Karpas-422 (cell line): ENCODE measurements at regions not wholly inside any gene's neighbourhood (a gene's known extent, or its start where the extent isn't known, plus 50 kb on each side); places are given as distances from the start of the nearest gene placed in this dataset.

Experiments used
- DNase-seq: peaks from one replicate; pipeline ENCODE4 v3.0.0-alpha.2; 2015
- H2AFZ ChIP-seq: fragments of 200-600 bp; sonication (generic); 2 replicates; pipeline ENCODE4 v1.6.1; 2014; ENCODE audit warnings: antibody characterized with exemption, low read length, mixed read lengths
- H3K27ac ChIP-seq: fragments of 200-600 bp; sonication (generic); 2 replicates; pipeline ENCODE4 v1.5.1; 2014; ENCODE audit warnings: mild to moderate bottlenecking, low read length, moderate library complexity
- H3K27me3 ChIP-seq: fragments of 200-600 bp; sonication (generic); 2 replicates; pipeline ENCODE4 v1.6.1; 2014; ENCODE audit warnings: low read length, mixed read lengths
- H3K36me3 ChIP-seq: fragments of 200-600 bp; sonication (generic); 2 replicates; pipeline ENCODE4 v1.6.1; 2014; ENCODE audit warnings: low read length, mixed read lengths; ENCODE audit not compliant: insufficient read depth
- H3K4me1 ChIP-seq: fragments of 200-600 bp; sonication (generic); 2 replicates; pipeline ENCODE4 v1.6.1; 2014; ENCODE audit warnings: mild to moderate bottlenecking, low read length, mixed read lengths
- H3K4me2 ChIP-seq: fragments of 200-600 bp; sonication (generic); 2 replicates; pipeline ENCODE4 v1.6.1; 2014; ENCODE audit warnings: low read length, low read depth, mild to moderate bottlenecking; ENCODE audit not compliant: poor library complexity, severe bottlenecking
- H3K4me3 ChIP-seq: fragments of 200-600 bp; sonication (generic); 2 replicates; pipeline ENCODE4 v1.5.1; 2014; ENCODE audit warnings: mild to moderate bottlenecking, antibody characterized with exemption, low read length, mixed read lengths
- H3K79me2 ChIP-seq: fragments of 200-600 bp; sonication (generic); 2 replicates; pipeline ENCODE4 v1.6.1; 2014; ENCODE audit warnings: mild to moderate bottlenecking, low read length, mixed read lengths
- H3K9ac ChIP-seq: fragments of 200-600 bp; sonication (generic); 2 replicates; pipeline ENCODE4 v1.6.0; 2014; ENCODE audit warnings: low read length
- H3K9me2 ChIP-seq: fragments of 200-600 bp; sonication (generic), shearing (Covaris generic); replicated peaks from 2 replicates; pipeline ENCODE4 v1.6.0; 2014; ENCODE audit warnings: mild to moderate bottlenecking, low read length, moderate library complexity; ENCODE audit not compliant: insufficient read depth
- H3K9me3 ChIP-seq: fragments of 300-700, 200-600 bp; sonication (generic); 2 replicates; pipeline ENCODE4 v1.6.1; 2014; ENCODE audit warnings: low read length, mixed read lengths
- H4K20me1 ChIP-seq: fragments of 200-600 bp; sonication (generic); 2 replicates; pipeline ENCODE4 v1.6.1; 2014; ENCODE audit warnings: mild to moderate bottlenecking, antibody characterized with exemption, low read length, low read depth; ENCODE audit not compliant: insufficient read depth

- Histone ChIP-seq H3K9me2 (no peaks in the 10 kb centered on the region), H4K20me1 (no peaks in the 10 kb centered on the region), H3K9me3 (peaks cover 27% of the 10 kb centered on the region)
Measured at GRCh38 chr18:65425366-65425765, 325.4 kb upstream of the CDH7 start.

GRCh38 chr18:65423776-65424175 lies 327.0 kb upstream of the CDH7 start:
- Histone ChIP-seq H2AFZ (no peak overlapping the region), H3K9me2 (no peaks in the 10 kb centered on the region), H3K4me1 (no peaks in the 10 kb centered on the region), H3K36me3 (no peaks in the 10 kb centered on the region), H3K9me3 (peaks cover 32% of the 10 kb centered on the region), H3K27ac (no peak overlapping the region), H4K20me1 (no peaks in the 10 kb centered on the region), H3K27me3 (no peaks in the 10 kb centered on the region), H3K4me2 (no peak overlapping the region), H3K4me3 (no peak overlapping the region), H3K9ac (no peak overlapping the region), H3K79me2 (no peaks in the 10 kb centered on the region)
- DNase-seq, result no peak

More at GRCh38 chr18:65425366-65425765, 325.4 kb upstream of the CDH7 start:
- Histone ChIP-seq H3K4me1 (no peaks in the 10 kb centered on the region), H2AFZ (no peak overlapping the region), H3K27me3 (no peaks in the 10 kb centered on the region), H3K36me3 (no peaks in the 10 kb centered on the region), H3K4me3 (no peak overlapping the region), H3K9ac (no peak overlapping the region), H3K79me2 (no peaks in the 10 kb centered on the region), H3K27ac (no peak overlapping the region), H3K4me2 (no peak overlapping the region)
- no peak for DNase-seq

- Histone ChIP-seq H3K4me2 (no peak overlapping the region), H3K9me3 (peaks cover 31% of the 10 kb centered on the region), H2AFZ (no peak overlapping the region), H3K4me1 (no peaks in the 10 kb centered on the region), H3K9ac (no peak overlapping the region), H4K20me1 (no peaks in the 10 kb centered on the region), H3K36me3 (no peaks in the 10 kb centered on the region), H3K79me2 (no peaks in the 10 kb centered on the region), H3K27me3 (no peaks in the 10 kb centered on the region), H3K27ac (no peak overlapping the region), H3K4me3 (no peak overlapping the region), H3K9me2 (no peaks in the 10 kb centered on the region)
- DNase-seq, result no peak
Measured at GRCh38 chr18:65422544-65423136, 328.2 kb upstream of the CDH7 start.

GRCh38 chr18:65415098-65415497 lies 335.7 kb upstream of the CDH7 start:
- H3K9me2 ChIP-seq, result no peaks in the 10 kb centered on the region
- H3K27ac ChIP-seq, result no peak overlapping the region
- no peak overlapping the region for H3K4me3 ChIP-seq
- H3K27me3 ChIP-seq, result no peaks in the 10 kb centered on the region
- peaks cover 49% of the 10 kb centered on the region for H3K9me3 ChIP-seq
- H3K4me2 ChIP-seq, result no peak overlapping the region
- H3K9ac ChIP-seq, result no peak overlapping the region
- no peaks in the 10 kb centered on the region for H3K79me2 ChIP-seq
- H4K20me1 ChIP-seq, result no peaks in the 10 kb centered on the region
- no peak for DNase-seq
- no peaks in the 10 kb centered on the region for H3K4me1 ChIP-seq
- H3K36me3 ChIP-seq, result no peaks in the 10 kb centered on the region
- H2AFZ ChIP-seq, result no peak overlapping the region

GRCh38 chr18:65414501-65414900 lies 336.3 kb upstream of the CDH7 start:
- Histone ChIP-seq H2AFZ (no peak overlapping the region), H3K36me3 (no peaks in the 10 kb centered on the region), H3K27me3 (no peaks in the 10 kb centered on the region), H3K9ac (no peak overlapping the region), H3K9me2 (no peaks in the 10 kb centered on the region), H3K9me3 (peaks cover 48% of the 10 kb centered on the region), H3K79me2 (no peaks in the 10 kb centered on the region), H4K20me1 (no peaks in the 10 kb centered on the region), H3K4me3 (no peak overlapping the region), H3K4me2 (no peak overlapping the region), H3K27ac (no peak overlapping the region), H3K4me1 (no peaks in the 10 kb centered on the region)
- no peak for DNase-seq

- no peak overlapping the region for H3K4me2 ChIP-seq
- H4K20me1 ChIP-seq, result no peaks in the 10 kb centered on the region
- no peak overlapping the region for H3K27ac ChIP-seq
- H3K27me3 ChIP-seq, result no peaks in the 10 kb centered on the region
- H3K79me2 ChIP-seq, result no peaks in the 10 kb centered on the region
- no peak overlapping the region for H2AFZ ChIP-seq
- peaks cover 50% of the 10 kb centered on the region for H3K9me3 ChIP-seq
- no peak overlapping the region for H3K9ac ChIP-seq
- no peaks in the 10 kb centered on the region for H3K36me3 ChIP-seq
- DNase-seq, result no peak
- no peak overlapping the region for H3K4me3 ChIP-seq
- no peaks in the 10 kb centered on the region for H3K9me2 ChIP-seq
- no peaks in the 10 kb centered on the region for H3K4me1 ChIP-seq
Measured at GRCh38 chr18:65411061-65411460, 339.8 kb upstream of the CDH7 start.

GRCh38 chr18:65409261-65409660 lies 341.6 kb upstream of the CDH7 start:
- DNase-seq, result no peak

GRCh38 chr18:65403534-65403933 lies 347.3 kb upstream of the CDH7 start:
- no peak for DNase-seq
- H3K36me3 ChIP-seq, result no peaks in the 10 kb centered on the region

More at GRCh38 chr18:65409261-65409660, 341.6 kb upstream of the CDH7 start:
- Histone ChIP-seq H3K36me3 (no peaks in the 10 kb centered on the region), H3K4me1 (no peaks in the 10 kb centered on the region), H3K27me3 (no peaks in the 10 kb centered on the region), H3K9me2 (no peaks in the 10 kb centered on the region), H3K27ac (no peak overlapping the region), H2AFZ (no peak overlapping the region), H3K79me2 (no peaks in the 10 kb centered on the region), H3K9ac (no peak overlapping the region), H3K4me3 (no peak overlapping the region), H4K20me1 (no peaks in the 10 kb centered on the region), H3K9me3 (peaks cover 54% of the 10 kb centered on the region), H3K4me2 (no peak overlapping the region)

More at GRCh38 chr18:65403534-65403933, 347.3 kb upstream of the CDH7 start:
- no peak overlapping the region for H3K9ac ChIP-seq
- no peak overlapping the region for H3K4me2 ChIP-seq
- no peak overlapping the region for H3K27ac ChIP-seq
- no peaks in the 10 kb centered on the region for H3K79me2 ChIP-seq
- no peaks in the 10 kb centered on the region for H3K4me1 ChIP-seq
- no peaks in the 10 kb centered on the region for H4K20me1 ChIP-seq
- peaks cover 60% of the 10 kb centered on the region for H3K9me3 ChIP-seq
- H3K4me3 ChIP-seq, result no peak overlapping the region
- no peaks in the 10 kb centered on the region; the same call in 1 of the 2 replicates for H3K9me2 ChIP-seq
- H2AFZ ChIP-seq, result no peak overlapping the region
- H3K27me3 ChIP-seq, result no peaks in the 10 kb centered on the region
